Tibial nerve (tissue), 4 donors: ENCODE measurements at regions not wholly inside any gene's neighbourhood (a gene's known extent, or its start where the extent isn't known, plus 50 kb on each side); places are given as distances from the start of the nearest gene placed in this dataset.

Source experiments
- EP300 ChIP-seq, 2 donors: sonication (generic); formaldehyde crosslinking; IDR thresholded peaks; one replicate each; pipeline ENCODE4 v1.6.1; 2017; ENCODE audit warnings: antibody characterized with exemption in 2 of 2, mild to moderate bottlenecking in 1 of 2
- POLR2A ChIP-seq, 2 donors: fragments of 450-650 bp; IDR thresholded peaks; one replicate each; pipeline ENCODE4 v1.6.1; 2017; ENCODE audit warnings: antibody characterized with exemption in 2 of 2, mild to moderate bottlenecking in 2 of 2, moderate library complexity in 2 of 2
- TF ChIP-seq, protein P1 (sequence below), 5 experiments: fragments of 200-600 bp in 3 of 5; fragments of 450-650 bp in 2 of 5; sonication (generic) in 3 of 5; IDR thresholded peaks; one replicate each; pipeline ENCODE4 v1.5.1; 2016 to 2019; ENCODE audit warnings: antibody characterized with exemption in 5 of 5, mild to moderate bottlenecking in 3 of 5, moderate library complexity in 2 of 5

DNA sequence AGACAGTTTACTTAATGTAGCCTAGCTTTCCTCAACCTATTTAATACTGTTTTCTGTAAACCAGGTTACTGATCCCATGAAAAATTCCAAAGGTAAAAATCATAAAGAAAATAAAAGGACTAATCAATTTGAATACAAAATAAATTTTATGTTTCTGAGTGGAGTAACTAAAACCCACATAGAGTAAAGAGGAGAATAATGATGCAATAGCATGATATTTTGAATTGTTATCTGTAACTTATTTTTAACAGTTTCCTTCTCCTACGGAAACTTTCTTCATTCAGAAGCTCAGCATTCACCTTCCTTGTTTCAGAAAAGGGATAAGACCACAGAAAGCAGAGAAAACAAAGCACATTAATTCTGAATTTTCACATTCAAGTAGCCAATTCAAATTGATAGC lies 320.6 kb upstream of the NUDT12 start:
- TF ChIP-seq, protein P1, sequence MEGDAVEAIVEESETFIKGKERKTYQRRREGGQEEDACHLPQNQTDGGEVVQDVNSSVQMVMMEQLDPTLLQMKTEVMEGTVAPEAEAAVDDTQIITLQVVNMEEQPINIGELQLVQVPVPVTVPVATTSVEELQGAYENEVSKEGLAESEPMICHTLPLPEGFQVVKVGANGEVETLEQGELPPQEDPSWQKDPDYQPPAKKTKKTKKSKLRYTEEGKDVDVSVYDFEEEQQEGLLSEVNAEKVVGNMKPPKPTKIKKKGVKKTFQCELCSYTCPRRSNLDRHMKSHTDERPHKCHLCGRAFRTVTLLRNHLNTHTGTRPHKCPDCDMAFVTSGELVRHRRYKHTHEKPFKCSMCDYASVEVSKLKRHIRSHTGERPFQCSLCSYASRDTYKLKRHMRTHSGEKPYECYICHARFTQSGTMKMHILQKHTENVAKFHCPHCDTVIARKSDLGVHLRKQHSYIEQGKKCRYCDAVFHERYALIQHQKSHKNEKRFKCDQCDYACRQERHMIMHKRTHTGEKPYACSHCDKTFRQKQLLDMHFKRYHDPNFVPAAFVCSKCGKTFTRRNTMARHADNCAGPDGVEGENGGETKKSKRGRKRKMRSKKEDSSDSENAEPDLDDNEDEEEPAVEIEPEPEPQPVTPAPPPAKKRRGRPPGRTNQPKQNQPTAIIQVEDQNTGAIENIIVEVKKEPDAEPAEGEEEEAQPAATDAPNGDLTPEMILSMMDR (IDR thresholded peaks at IDR 0.05) = no peak
- TF ChIP-seq POLR2A (IDR thresholded peaks at IDR 0.05) = no peak
- TF ChIP-seq EP300 (IDR thresholded peaks at IDR 0.05) = no peak
